ENCODE measurements at regions not wholly inside any gene's neighbourhood (a gene's known extent, or its start where the extent isn't known, plus 50 kb on each side); places are given as distances from the start of the nearest gene placed in this dataset.
"Not testable (repeated sequence)": the region's sequence is repeated elsewhere in the genome, so short reads cannot be mapped to it uniquely, and the experiment has no call there.

GRCh38 chr6:27591699-27592480 is 119.0 kb upstream of the ZNF184 start:
- WGBS, 2 donors = 6 to 7% methylated on average over 22 of the region's 22 CpGs
- ATAC-seq (ENCODE audit: low FRiP score) = no peak

GRCh38 chr6:27585316-27585715 is 112.4 kb upstream of the ZNF184 start:
- ATAC-seq (ENCODE audit: low FRiP score); H3K9me3 ChIP-seq (ENCODE audit: control insufficient read depth, low read length); H3K4me1 ChIP-seq (ENCODE audit: control insufficient read depth in 1 of 2, insufficient read depth in 2 of 2, low read length in 2 of 2); H3K36me3 ChIP-seq (ENCODE audit: control insufficient read depth in 1 of 2, insufficient read depth in 2 of 2, low read length in 1 of 2); H3K4me3 ChIP-seq (ENCODE audit: low read length in 2 of 2); H3K27ac ChIP-seq (ENCODE audit: low read depth in 1 of 2, low read length in 2 of 2); H3K27me3 ChIP-seq (ENCODE audit: control insufficient read depth in 1 of 2, insufficient read depth in 2 of 2, low read length in 1 of 2); intact Hi-C loops (cut with DNase I): not testable (repeated sequence)
- peak in 1 of 2 donors; percentile 49 for DNase-seq
- 83 to 85% methylated on average over 11 of the region's 11 CpGs for WGBS, 2 donors

More at GRCh38 chr6:27591699-27592480, 119.0 kb upstream of the ZNF184 start:
- no peak overlapping the region for H3K27ac ChIP-seq (ENCODE audit: low read depth in 1 of 2, low read length in 2 of 2)
- DNase-seq = no peak
- no peaks in the 10 kb centered on the region for H3K4me1 ChIP-seq (ENCODE audit: control insufficient read depth in 1 of 2, insufficient read depth in 2 of 2, low read length in 2 of 2)
- H3K9me3 ChIP-seq (ENCODE audit: control insufficient read depth, low read length) = peaks cover 1% of the 10 kb centered on the region
- H3K4me3 ChIP-seq (ENCODE audit: low read length in 2 of 2) = no peak overlapping the region
- H3K27me3 ChIP-seq (ENCODE audit: control insufficient read depth in 1 of 2, insufficient read depth in 2 of 2, low read length in 1 of 2) = peaks cover 0 to 7% of the 10 kb centered on the region in 2 donors
- H3K36me3 ChIP-seq (ENCODE audit: control insufficient read depth in 1 of 2, insufficient read depth in 2 of 2, low read length in 1 of 2) = no peaks in the 10 kb centered on the region
- intact Hi-C loops (cut with DNase I) = no loop called here

GRCh38 chr6:27584326-27584725 is 111.4 kb upstream of the ZNF184 start:
- H3K9me3 ChIP-seq (ENCODE audit: control insufficient read depth, low read length) = peaks cover 3% of the 10 kb centered on the region
- H3K4me1 ChIP-seq (ENCODE audit: control insufficient read depth in 1 of 2, insufficient read depth in 2 of 2, low read length in 2 of 2) = no peaks in the 10 kb centered on the region
- ATAC-seq (ENCODE audit: low FRiP score) = no peak
- intact Hi-C loops (cut with DNase I) = no loop called here
- WGBS, 2 donors = 89 to 90% methylated on average over 4 of the region's 4 CpGs
- DNase-seq = no peak
- no peak overlapping the region for H3K4me3 ChIP-seq (ENCODE audit: low read length in 2 of 2)
- no peaks in the 10 kb centered on the region for H3K36me3 ChIP-seq (ENCODE audit: control insufficient read depth in 1 of 2, insufficient read depth in 2 of 2, low read length in 1 of 2)
- no peaks in the 10 kb centered on the region for H3K27me3 ChIP-seq (ENCODE audit: control insufficient read depth in 1 of 2, insufficient read depth in 2 of 2, low read length in 1 of 2)
- H3K27ac ChIP-seq (ENCODE audit: low read depth in 1 of 2, low read length in 2 of 2) = no peak overlapping the region

- no peaks in the 10 kb centered on the region for H3K36me3 ChIP-seq (ENCODE audit: control insufficient read depth in 1 of 2, insufficient read depth in 2 of 2, low read length in 1 of 2)
- ATAC-seq (ENCODE audit: low FRiP score) (no peak), DNase-seq (no peak)
- no peaks in the 10 kb centered on the region for H3K27me3 ChIP-seq (ENCODE audit: control insufficient read depth in 1 of 2, insufficient read depth in 2 of 2, low read length in 1 of 2)
- H3K27ac ChIP-seq (ENCODE audit: low read depth in 1 of 2, low read length in 2 of 2) = no peak overlapping the region
- no peak overlapping the region for H3K4me3 ChIP-seq (ENCODE audit: low read length in 2 of 2)
- H3K9me3 ChIP-seq (ENCODE audit: control insufficient read depth, low read length) = peaks cover 2% of the 10 kb centered on the region
- 8 to 11% methylated on average over 32 of the region's 32 CpGs for WGBS, 2 donors
- H3K4me1 ChIP-seq (ENCODE audit: control insufficient read depth in 1 of 2, insufficient read depth in 2 of 2, low read length in 2 of 2) = no peaks in the 10 kb centered on the region
- intact Hi-C loops (cut with DNase I) = no loop called here
These were observed 110.2 kb upstream of the ZNF184 start for GRCh38 chr6:27582928-27583725.

- intact Hi-C loops (cut with DNase I) = no loop called here
- WGBS, 2 donors = 91 to 93% methylated on average over 2 of the region's 2 CpGs
- no peak for DNase-seq
- ATAC-seq (ENCODE audit: low FRiP score) = no peak
- Histone ChIP-seq H3K27ac (ENCODE audit: low read depth in 1 of 2, low read length in 2 of 2) (no peak overlapping the region), H3K9me3 (ENCODE audit: control insufficient read depth, low read length) (peaks cover 2% of the 10 kb centered on the region), H3K4me1 (ENCODE audit: control insufficient read depth in 1 of 2, insufficient read depth in 2 of 2, low read length in 2 of 2) (no peaks in the 10 kb centered on the region), H3K27me3 (ENCODE audit: control insufficient read depth in 1 of 2, insufficient read depth in 2 of 2, low read length in 1 of 2) (no peaks in the 10 kb centered on the region), H3K36me3 (ENCODE audit: control insufficient read depth in 1 of 2, insufficient read depth in 2 of 2, low read length in 1 of 2) (no peaks in the 10 kb centered on the region), H3K4me3 (ENCODE audit: low read length in 2 of 2) (no peak overlapping the region)
These were observed 107.1 kb upstream of the ZNF184 start for GRCh38 chr6:27579973-27580372.

GRCh38 chr6:27577922-27578321 is 105.0 kb upstream of the ZNF184 start:
- no peak for ATAC-seq (ENCODE audit: low FRiP score)
- Histone ChIP-seq H3K36me3 (ENCODE audit: control insufficient read depth in 1 of 2, insufficient read depth in 2 of 2, low read length in 1 of 2) (no peaks in the 10 kb centered on the region), H3K4me3 (ENCODE audit: low read length in 2 of 2) (no peak overlapping the region), H3K27me3 (ENCODE audit: control insufficient read depth in 1 of 2, insufficient read depth in 2 of 2, low read length in 1 of 2) (no peaks in the 10 kb centered on the region), H3K9me3 (ENCODE audit: control insufficient read depth, low read length) (no peaks in the 10 kb centered on the region), H3K4me1 (ENCODE audit: control insufficient read depth in 1 of 2, insufficient read depth in 2 of 2, low read length in 2 of 2) (no peaks in the 10 kb centered on the region), H3K27ac (ENCODE audit: low read depth in 1 of 2, low read length in 2 of 2) (no peak overlapping the region)
- intact Hi-C loops (cut with DNase I) = no loop called here
- no peak for DNase-seq
- 57 to 63% methylated on average over 1 of the region's 1 CpG for WGBS, 2 donors

GRCh38 chr6:27575594-27576361 is 102.9 kb upstream of the ZNF184 start:
- ATAC-seq (ENCODE audit: low FRiP score) (no peak), DNase-seq (no peak)
- H3K4me3 ChIP-seq (ENCODE audit: low read length in 2 of 2) = no peak overlapping the region
- no peaks in the 10 kb centered on the region for H3K27me3 ChIP-seq (ENCODE audit: control insufficient read depth in 1 of 2, insufficient read depth in 2 of 2, low read length in 1 of 2)
- intact Hi-C loops (cut with DNase I) = no loop called here
- no peaks in the 10 kb centered on the region for H3K4me1 ChIP-seq (ENCODE audit: control insufficient read depth in 1 of 2, insufficient read depth in 2 of 2, low read length in 2 of 2)
- WGBS, 2 donors = 66 to 69% methylated on average over 10 of the region's 10 CpGs
- no peak overlapping the region for H3K27ac ChIP-seq (ENCODE audit: low read depth in 1 of 2, low read length in 2 of 2)
- H3K9me3 ChIP-seq (ENCODE audit: control insufficient read depth, low read length) = no peaks in the 10 kb centered on the region
- H3K36me3 ChIP-seq (ENCODE audit: control insufficient read depth in 1 of 2, insufficient read depth in 2 of 2, low read length in 1 of 2) = no peaks in the 10 kb centered on the region

GRCh38 chr6:27568226-27568897 is 95.5 kb upstream of the ZNF184 start:
- intact Hi-C loops (cut with DNase I) = no loop called here
- peaks cover 0 to 3% of the 10 kb centered on the region in 2 donors for H3K27me3 ChIP-seq (ENCODE audit: control insufficient read depth in 1 of 2, insufficient read depth in 2 of 2, low read length in 1 of 2)

More at GRCh38 chr6:27568226-27568897, 95.5 kb upstream of the ZNF184 start:
- 49 to 56% methylated on average over 13 of the region's 13 CpGs for WGBS, 2 donors
- no peaks in the 10 kb centered on the region for H3K4me1 ChIP-seq (ENCODE audit: control insufficient read depth in 1 of 2, insufficient read depth in 2 of 2, low read length in 2 of 2)
- ATAC-seq (ENCODE audit: low FRiP score) (no peak), DNase-seq (no peak)
- no peaks in the 10 kb centered on the region for H3K36me3 ChIP-seq (ENCODE audit: control insufficient read depth in 1 of 2, insufficient read depth in 2 of 2, low read length in 1 of 2)
- no peak overlapping the region for H3K4me3 ChIP-seq (ENCODE audit: low read length in 2 of 2)
- peaks cover 3% of the 10 kb centered on the region for H3K9me3 ChIP-seq (ENCODE audit: control insufficient read depth, low read length)
- H3K27ac ChIP-seq (ENCODE audit: low read depth in 1 of 2, low read length in 2 of 2) = no peak overlapping the region
